Stimulated activated CD8-positive, alpha-beta memory T cell treated with anti-CD3 and anti-CD28 coated beads, Interleukin-12 subunit alpha, Interleukin-12 subunit beta, amount 100 ng/mL, for 1 hour (primary cell): ENCODE measurements at regions not wholly inside any gene's neighbourhood (a gene's known extent, or its start where the extent isn't known, plus 50 kb on each side); places are given as distances from the start of the nearest gene placed in this dataset.

Source experiments
- DNase-seq: peaks from one replicate; pipeline ENCODE4 v3.0.0-alpha.2; 2020; ENCODE audit warnings: low read depth

GRCh38 chr1:194252199-194252598 is 1065.8 kb upstream of the B3GALT2 start:
- no peak for DNase-seq

- no peak for DNase-seq
Measured at GRCh38 chr1:194241215-194241614, 1054.8 kb upstream of the B3GALT2 start.

- DNase-seq, result no peak
Measured at GRCh38 chr1:194233069-194233468, 1046.7 kb upstream of the B3GALT2 start.

GRCh38 chr1:194230351-194231144 is 1044.1 kb upstream of the B3GALT2 start:
- DNase-seq, result no peak

- no peak for DNase-seq
Measured at GRCh38 chr1:194228427-194228826, 1042.0 kb upstream of the B3GALT2 start.

- no peak for DNase-seq
Measured at GRCh38 chr1:194227161-194227560, 1040.7 kb upstream of the B3GALT2 start.

- no peak for DNase-seq
Measured at GRCh38 chr1:194225821-194226220, 1039.4 kb upstream of the B3GALT2 start.

GRCh38 chr1:194223596-194223995 is 1037.2 kb upstream of the B3GALT2 start:
- DNase-seq, result no peak

- DNase-seq, result no peak
Measured at GRCh38 chr1:194215448-194215847, 1029.0 kb upstream of the B3GALT2 start.

- DNase-seq, result no peak
Measured at GRCh38 chr1:194214735-194215134, 1028.3 kb upstream of the B3GALT2 start.

- DNase-seq, result no peak
Measured at GRCh38 chr1:194209920-194210319, 1023.5 kb upstream of the B3GALT2 start.

- DNase-seq, result no peak
Measured at GRCh38 chr1:194208674-194209073, 1022.3 kb upstream of the B3GALT2 start.

- DNase-seq, result no peak
Measured at GRCh38 chr1:194196562-194196961, 1010.1 kb upstream of the B3GALT2 start.

GRCh38 chr1:194194724-194195123 is 1008.3 kb upstream of the B3GALT2 start:
- DNase-seq, result no peak

- DNase-seq, result no peak
Measured at GRCh38 chr1:194184974-194185373, 998.6 kb upstream of the B3GALT2 start.

GRCh38 chr1:194184425-194184824 is 998.0 kb upstream of the B3GALT2 start:
- no peak for DNase-seq

- DNase-seq, result no peak
Measured at GRCh38 chr1:194181845-194182244, 995.4 kb upstream of the B3GALT2 start.

- no peak for DNase-seq
Measured at GRCh38 chr1:194176212-194176611, 989.8 kb upstream of the B3GALT2 start.

- DNase-seq, result no peak
Measured at GRCh38 chr1:194175251-194175650, 988.8 kb upstream of the B3GALT2 start.

GRCh38 chr1:194174528-194174927 is 988.1 kb upstream of the B3GALT2 start:
- no peak for DNase-seq

- DNase-seq, result no peak
Measured at GRCh38 chr1:194171596-194171995, 985.2 kb upstream of the B3GALT2 start.

GRCh38 chr1:194167956-194168640 is 981.7 kb upstream of the B3GALT2 start:
- DNase-seq, result no peak

GRCh38 chr1:194164755-194165154 is 978.3 kb upstream of the B3GALT2 start:
- DNase-seq, result no peak

- DNase-seq, result no peak
Measured at GRCh38 chr1:194161591-194161990, 975.2 kb upstream of the B3GALT2 start.
